NAMALWA (cell line): ENCODE measurements at regions not wholly inside any gene's neighbourhood (a gene's known extent, or its start where the extent isn't known, plus 50 kb on each side); places are given as distances from the start of the nearest gene placed in this dataset.

Source experiments
- DNase-seq: peaks from one replicate; pipeline ENCODE4 v3.0.0-alpha.2; 2015; ENCODE audit warnings: low spot score

DNA sequence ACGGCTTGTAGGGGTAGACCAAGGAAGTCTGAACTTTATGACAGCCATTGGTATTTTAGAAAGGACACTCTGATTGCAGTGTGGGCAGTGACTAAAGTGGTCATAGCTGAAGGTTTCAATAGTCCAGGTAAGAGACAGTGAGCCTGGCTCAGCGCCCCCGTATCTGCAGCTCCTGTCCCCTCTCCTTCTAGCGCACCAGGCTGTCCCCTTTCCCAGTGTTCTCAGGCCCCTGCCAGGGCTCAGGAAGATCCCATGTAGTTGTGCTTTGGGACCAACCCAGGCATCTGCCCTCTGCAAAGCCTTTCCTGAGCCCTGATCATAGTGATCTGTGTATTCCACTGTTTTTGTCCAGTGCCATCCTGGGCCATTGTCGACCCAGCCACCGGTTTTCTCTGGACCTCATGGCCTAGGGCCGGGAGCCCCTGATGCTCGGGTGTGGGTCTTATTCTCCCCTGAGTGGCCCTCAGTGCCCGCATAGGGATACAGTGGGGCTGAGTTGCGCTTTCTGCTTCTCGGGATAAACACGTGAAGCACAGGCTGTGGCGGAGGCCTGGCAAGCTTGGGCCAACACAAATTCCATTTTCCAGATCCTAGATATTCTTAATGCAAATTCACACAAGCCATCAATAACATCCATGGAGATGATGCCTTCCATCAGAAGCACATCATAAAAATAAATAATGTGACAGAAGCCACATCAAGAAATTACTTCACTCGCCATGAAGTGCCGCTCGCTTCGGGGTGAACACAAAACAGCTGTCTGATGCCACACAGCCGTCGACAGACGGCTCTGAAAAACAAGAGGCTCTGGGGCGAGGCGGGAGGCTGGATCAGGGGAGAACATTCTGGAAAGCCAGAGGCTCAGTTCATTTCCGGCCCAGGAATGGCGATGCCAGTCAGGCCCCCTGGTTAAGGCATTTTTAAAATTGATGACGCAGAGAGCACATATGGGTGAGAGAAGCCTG is 805.0 kb downstream of the TBC1D22A start:
- no peak for DNase-seq

DNA sequence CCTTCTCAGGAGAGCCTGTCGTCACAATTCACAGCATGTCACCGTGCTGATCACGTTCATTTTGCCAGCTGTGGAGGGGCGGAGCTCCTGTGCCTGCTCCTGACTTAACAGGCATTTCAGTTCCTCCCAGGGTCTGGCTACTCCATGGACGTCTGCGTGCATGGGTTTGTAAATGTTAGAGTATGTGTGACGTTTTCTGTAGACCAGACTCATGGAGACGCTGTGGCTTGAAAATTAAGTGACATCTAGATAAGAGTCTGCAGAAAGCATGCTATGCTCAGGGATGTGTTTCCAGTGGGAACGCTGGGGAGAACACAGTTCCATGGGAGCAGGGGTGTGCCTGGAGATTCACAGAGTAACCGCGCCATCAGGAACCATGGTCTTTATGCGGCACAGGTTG is 804.0 kb downstream of the TBC1D22A start:
- no peak for DNase-seq

DNA sequence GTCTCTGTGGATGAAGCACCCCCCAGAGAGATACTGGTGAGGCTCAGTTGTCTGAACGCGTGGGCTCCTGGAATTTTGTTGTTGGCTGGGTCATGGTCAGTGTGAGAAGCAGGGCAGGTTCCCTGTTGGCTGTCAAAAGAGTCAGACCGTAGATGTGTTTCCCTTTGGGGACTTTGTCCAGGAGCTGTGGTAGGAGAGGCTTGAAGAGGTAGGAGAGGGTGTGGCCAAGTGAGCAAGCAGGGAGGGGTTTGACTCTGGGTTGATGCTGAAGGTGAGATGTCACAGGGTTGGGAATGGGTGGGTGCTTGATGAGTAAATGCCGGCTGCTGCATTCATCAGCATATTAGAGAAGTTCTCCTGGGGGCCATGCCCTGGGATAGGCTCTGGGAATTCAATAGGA is 803.2 kb downstream of the TBC1D22A start:
- DNase-seq: no peak

DNA sequence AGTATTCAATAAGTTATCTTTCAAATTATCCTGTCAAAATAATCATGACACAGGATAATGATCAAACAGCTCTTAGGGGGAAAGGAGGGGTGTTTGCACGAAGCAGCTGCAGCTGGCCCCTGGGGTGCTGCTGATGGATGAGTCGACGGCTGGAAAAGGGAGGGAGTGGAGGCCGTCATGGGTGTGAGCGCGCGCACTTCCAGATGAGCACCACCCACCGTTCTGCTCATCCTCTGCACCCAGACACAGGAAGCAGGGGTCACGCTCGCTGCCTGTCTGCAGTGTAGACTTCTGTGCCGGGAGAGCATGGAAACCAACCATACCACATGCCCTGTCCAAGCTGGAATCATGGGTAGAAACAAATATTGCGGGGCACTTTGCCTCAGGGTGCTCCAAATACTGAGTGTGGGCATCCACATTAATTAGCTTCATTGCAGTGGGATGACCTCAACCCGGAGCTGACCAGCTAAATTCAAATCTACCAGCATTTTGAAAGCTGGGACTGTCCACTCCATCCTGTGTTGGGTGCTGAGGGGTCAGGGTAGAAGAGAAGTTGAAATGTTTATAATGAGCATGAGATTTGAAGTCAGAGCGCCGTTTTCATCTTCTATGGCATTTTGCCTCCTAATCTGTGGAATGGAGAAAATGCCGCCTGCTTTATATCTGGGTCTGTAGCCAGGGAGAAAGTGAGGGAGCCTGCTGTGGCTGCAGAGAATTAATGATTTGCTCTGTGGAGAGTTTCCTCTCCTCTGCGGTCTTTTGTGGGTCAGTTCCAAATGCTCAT is 802.4 kb downstream of the TBC1D22A start:
- no peak for DNase-seq

DNA sequence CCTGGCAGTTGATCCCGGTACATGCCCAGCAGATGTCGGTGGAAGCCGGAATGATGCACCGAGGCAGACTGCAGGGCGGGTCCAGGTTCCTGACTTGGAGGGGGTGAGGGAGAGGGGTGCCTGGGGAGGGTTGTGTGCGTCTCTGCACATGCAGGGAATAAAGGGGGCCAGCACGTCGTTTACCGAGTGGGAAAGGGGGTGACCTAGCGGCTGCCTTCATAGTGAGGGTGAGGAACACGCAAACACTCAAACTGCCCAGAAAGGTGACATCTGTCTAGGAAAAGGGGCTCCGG is 801.7 kb downstream of the TBC1D22A start:
- DNase-seq: no peak

DNA sequence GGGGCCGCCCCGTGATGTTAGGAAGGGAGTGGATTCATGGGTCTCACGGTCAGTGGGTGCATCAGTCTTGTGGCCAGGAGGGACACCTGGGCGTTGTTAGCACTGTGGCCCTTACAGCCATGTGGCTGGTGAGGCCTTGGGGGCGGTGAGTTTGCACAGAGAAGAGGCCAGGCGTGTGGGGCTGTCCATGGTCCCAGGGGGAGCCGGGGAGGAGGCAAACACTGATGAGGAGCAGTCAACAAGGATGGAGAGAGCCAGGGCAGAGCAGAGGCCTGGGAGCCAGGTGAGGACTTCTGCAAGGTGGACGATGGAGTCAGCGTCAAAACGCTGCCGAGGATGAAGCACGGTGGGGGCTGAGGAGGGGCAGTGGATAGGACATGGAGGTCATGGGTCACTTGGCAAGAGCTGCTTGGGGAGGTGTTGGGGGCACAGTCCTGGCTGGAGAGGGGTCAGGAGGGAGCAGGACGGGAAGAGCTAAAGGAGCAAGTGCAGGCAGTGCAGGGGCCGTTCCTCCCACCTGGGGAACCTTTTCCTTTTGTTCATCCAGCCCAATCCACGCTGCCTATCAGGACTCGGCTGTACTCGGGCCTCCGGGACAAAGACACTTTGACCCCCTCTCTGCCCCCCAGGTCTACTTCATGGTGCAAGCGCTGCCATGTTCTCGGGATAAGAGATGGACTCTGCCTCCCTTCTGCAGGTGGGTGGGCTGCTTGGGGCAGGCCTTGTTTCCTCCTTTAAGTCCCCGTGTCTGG is 801.1 kb downstream of the TBC1D22A start:
- DNase-seq: no peak

DNA sequence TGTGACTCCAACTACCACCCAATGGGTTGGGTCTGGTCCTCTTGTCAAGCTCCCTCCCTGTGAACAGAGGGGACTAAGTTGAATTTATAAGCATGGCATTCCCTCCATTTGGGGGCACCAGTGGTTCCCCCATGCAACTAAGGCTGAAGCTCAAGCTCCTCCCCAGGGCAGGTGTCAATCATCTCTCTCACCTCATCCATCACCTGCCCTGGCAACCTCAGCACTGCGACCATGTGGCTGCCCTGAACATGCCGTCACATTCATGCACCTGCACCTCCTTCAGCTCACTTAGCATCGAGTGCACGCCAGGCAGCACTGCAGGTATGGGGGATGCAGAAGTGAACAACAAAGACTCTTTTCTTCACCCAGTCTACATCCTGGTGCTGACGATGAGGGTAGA is 799.3 kb downstream of the TBC1D22A start:
- no peak for DNase-seq

DNA sequence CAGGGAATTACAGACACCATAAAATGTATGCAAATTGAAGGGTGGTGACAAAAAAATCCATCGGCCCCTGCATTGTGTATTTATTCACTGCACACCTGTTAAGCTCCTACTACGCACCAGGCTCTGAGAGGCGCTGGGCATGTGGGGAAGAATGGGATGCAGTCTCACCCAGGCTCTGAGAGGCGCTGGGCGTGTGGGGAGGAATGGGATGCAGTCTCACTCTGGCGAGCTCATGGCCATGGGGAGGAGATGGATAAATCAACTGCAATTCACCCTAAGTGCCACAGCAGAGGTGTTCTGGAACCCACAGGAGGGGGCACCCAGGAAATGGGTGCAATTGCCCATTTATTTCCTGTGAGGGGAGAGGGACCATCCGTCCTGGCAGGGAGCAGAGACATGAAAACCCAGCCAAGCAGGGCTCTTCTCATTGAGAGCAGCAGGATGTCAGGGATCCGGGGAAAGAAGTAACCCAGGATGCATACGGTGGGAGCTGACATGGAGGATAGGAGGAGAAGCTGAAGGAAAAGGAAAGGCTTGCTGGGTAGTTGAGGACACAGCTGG is 798.7 kb downstream of the TBC1D22A start:
- no peak for DNase-seq

DNA sequence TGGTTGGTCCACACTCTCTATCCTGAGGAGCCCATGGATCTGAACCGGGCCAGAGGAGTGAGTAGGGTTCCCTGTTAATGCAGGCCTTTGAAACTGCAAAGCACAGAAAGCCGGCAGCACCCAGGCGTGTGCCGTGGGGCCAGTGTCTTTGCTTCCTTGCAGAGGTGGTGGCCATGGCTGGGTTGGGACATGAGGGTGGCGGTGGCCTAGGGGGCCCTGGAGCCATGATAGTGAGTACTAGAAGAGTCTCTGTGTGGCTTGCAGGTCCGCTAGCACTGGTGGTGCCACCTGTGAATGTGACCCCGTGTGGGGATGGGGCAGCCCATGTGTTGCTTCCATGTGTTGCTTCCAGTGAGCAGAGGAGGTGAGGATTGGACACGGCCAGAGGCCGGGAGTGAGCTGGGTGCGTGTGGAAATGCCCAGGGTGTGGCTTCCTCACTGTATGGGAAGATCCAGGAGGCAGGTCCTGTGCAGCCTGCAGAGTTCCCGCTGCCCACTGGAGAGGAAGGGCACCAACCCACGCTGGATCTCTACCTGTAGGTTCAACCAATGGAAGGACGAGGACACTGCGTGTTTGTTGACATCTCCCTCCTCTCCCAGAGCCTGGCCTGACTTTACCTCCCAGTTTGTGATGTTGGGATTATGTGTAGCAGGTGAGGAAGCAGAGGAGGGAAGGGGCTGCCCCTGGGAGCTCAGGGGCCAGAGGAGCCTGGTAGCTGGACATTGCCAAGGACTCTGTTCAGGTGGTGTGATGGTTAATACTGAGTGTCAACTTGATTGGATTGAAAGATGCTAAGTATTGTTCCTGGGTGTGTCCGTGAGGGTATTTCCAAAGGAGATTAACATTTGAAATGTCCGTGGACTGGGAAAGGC is 796.6 kb downstream of the TBC1D22A start:
- no peak for DNase-seq

DNA sequence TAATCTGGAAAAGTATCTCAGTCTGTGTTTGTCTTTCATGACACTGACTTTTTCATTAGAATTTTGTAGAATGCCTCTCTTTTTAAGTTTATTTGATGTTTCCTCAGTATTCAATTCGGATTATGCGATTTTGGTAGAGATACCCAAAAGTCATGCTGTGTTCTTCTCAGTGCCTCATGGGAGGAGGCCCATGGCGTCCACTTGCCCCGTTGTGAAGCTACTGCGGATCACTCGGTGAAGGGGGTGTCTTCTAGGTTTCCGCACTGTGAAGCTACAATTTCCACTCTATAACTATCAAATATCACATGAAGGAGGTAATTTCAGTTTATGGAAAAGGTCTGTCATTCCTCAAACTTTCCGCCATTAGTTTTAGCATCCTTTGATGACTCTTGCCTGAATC is 794.0 kb downstream of the TBC1D22A start:
- DNase-seq: no peak

DNA sequence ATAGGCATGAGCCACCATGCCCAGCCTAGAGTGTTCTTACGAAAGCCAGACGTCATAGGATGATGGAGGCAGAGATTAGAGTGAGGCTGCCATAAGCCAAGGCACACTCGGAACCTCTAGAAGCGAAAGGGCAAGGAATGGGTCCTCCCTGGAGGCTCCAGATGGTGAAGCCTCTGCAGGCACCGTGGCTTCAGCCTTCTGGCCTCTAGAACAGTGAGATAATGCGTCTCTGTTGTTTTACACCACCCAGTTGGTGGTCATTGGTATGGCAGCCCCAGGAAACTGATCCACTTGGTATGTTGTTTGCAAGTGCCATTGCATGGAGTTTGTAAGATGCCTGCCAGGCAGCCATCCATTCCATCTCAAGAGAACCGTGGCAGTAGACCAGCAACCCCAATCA is 791.0 kb downstream of the TBC1D22A start:
- no peak for DNase-seq

DNA sequence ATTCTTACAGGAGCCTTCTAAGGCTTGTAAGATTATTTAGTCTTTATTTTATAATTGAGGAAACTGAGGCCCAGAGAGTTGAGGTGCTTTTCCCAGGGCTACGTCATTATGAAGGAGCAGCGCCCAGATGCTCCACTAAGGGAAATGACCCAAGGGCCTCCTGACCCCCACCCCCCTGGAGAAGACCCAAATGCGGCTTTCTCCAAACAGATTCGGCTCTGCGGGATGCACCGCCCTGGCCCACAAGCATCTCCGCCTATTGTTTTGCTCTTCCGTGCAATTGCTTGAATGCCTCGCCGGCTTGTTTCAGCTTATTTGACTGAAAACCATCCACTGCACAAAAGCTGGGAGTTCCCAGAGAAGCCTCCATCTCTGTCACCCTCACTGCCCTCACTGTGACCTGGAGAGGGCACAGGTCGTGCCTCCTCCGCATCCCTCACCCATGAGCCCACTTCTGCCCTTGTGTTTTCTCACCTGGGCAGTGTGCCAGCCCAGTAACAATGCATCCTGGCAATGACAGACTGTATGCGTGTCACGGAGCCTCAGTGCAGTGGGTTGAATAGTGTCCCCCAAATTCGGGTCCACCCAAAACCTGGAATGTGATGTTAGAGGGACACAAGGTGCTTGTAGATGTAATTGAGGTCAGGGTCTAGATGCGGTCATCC is 790.2 kb downstream of the TBC1D22A start:
- DNase-seq: no peak

DNA sequence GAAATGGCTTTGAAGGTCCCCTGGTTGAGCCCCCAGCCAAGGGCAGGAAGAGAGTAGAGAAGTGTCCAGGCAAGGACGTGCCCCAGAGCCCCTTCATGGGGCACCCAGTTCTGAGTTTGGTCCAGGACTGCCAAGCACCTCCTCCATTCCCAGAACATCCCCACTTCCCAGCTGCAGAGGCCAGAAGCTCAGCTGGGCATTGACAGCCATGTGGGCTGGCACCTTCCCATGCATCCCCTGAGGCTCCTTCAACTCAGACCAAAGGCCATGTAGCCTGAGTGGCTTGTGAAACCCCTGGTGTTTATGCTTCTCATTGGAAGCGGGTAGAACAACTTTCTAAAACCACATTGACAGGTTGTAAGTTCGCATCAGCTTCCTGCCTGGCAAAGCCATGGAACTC is 789.6 kb downstream of the TBC1D22A start:
- DNase-seq: no peak

DNA sequence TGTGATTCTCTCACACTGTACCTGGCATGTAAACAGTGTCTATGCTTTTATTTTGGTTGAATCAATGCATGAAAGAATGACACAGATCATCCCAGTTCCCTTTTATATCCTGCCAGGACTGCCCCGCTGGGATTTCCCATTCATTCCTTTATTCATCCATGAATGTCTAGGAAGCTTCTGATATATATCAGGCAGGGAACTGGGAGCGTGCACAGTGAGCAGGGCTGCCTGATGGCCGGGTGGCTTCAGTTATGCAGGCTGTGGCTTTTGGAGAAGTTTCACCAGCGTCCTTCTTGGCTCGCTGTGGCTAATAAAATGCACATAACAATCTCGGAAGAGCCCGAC is 789.0 kb downstream of the TBC1D22A start:
- no peak for DNase-seq

DNA sequence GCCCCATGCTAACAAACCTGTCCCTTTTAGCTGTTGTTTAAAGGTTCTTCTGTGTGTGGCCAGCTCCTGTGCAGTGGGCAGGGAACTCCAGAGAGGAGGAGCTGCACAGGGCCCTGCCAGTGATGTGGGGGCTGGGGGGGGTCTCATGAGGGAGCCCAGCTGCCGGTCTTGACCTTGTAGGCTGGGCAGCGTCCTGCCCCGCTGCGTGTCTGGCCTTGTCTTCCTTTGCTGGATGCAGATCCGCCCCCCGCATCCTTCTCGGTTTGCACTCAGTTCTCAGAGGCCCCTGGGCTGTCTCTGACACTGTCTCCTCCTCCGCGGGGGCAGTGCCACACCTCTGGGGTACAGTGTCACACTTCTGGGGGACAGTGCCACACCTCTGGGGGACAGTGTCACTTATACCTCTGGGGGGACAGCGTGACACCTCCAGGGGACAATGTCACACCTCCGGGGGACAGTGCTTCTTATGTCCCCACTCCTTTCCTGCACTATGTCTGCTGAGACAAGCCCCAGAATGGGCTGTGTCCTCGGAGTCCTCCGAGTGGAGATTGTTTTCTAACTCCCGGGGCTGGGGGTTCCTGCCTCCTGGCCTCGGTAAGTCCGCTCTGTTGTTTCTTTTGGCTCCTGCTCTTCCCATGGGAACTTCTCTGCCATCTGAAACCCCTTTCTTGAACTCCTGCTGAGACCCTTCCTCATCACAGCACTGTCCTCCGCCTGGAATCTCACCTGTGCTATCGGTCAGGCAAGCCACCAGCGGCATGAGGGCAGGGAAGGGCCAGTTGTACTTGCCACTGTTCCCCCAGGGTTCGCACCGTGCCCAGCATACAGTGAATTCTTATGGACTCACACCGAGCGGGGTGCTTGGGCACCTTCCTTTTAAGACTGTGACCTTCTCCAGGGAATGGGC is 788.3 kb downstream of the TBC1D22A start:
- DNase-seq: no peak

DNA sequence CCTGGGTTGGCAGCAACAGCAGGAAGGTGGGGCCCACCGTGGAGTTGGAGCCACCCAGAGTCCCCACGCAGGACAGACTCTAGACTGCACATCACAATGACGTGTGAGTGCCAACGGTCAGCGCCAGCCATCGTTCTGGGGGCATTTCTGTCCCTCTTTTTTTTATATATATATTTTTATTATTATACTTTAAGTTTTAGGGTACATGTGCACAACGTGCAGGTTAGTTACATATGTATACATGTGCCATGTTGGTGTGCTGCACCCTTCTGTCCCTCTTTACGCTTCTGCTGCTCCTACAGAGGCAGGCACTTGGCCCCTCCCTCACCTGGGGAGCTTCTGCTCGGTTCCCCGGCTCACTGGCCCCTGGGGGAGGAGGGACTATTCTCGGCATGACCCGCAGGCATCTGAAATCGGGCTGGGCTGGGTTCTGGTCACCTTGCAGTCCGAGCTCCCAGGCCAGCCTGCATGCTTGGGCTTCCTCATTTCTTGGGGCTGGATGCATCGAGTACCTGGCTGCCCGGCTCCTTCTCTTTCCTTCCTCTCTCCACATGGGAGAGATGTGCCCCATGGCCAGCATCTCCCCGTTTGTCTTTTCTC is 787.4 kb downstream of the TBC1D22A start:
- no peak for DNase-seq

DNA sequence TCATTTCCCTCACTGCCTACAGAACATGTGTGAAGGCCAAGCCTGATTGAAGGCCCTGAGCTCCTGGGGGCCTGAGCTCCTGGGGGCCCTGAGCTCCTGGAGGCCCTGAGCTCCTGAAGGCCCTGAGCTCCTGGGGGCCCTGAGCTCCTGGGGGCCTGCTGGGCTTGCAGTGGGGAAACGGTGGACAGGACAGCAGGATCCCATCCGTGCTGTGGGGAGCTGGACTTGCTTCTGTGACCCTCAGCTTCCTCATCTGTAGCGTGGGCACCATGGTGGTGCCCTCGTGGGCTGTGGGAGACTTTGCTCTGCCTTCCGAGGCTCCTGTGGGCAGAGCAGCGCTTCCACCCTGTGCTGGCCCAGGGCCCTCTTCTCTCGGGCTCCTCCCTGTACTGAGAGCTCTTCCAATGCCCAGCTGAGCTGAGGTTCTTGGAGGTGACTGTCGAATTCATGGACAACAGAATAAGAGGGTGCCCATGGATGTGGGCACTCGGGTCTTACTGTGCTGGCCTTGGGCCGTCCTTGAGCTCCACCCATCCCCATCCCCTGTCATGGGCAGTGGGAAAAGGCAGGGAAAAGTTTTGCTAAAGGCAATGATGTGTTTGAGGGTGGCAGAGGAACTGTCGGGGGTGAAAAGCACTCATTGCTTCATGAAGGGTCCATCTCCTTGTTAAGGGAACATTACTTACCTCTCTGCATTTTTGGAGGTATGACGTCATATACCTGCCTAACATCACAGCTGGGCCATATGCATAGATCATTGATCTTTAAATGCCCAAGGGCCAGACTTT is 786.7 kb downstream of the TBC1D22A start:
- DNase-seq: no peak

DNA sequence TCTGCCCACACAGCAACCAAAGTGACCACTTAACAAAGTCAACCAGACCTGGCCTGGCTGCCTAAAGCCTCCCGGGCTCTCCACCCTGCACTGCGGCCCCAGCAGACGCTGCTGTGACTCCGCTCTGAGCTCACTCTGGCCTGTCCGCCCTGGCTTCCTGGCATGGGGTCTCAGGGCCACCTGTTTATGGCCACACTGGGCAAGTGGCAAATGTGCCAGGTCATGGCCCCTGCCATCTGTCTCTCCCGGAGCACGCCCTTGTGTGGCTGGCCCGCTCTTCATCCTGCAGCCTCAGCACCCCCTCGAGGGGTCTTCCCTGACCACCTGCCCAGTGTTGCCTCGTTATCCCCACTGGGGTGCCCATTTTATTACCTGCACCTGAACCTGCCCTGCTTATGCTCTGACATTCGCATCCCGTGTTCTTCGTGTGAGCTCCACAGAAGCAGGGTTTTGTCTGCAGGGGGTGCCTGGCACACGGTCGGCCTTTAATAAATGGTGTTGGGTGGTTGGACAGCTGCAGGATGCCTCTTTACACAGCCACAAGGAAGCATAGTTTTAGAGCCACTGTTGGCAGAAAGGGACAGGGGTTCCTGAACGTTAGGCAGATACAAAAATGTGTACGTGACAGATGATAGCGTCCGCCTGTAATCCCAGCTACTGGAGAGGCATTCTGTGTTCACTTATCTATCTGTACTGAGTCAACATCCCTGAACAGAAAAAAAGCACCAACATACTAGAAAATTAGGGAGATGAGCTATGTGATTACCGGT is 785.6 kb downstream of the TBC1D22A start:
- DNase-seq: no peak
